ENCODE measurements at regions not wholly inside any gene's neighbourhood (a gene's known extent, or its start where the extent isn't known, plus 50 kb on each side); places are given as distances from the start of the nearest gene placed in this dataset.

GRCh38 chr2:167493862-167494261 is 605.6 kb downstream of the XIRP2 start:
- TF ChIP-seq, protein P1, sequence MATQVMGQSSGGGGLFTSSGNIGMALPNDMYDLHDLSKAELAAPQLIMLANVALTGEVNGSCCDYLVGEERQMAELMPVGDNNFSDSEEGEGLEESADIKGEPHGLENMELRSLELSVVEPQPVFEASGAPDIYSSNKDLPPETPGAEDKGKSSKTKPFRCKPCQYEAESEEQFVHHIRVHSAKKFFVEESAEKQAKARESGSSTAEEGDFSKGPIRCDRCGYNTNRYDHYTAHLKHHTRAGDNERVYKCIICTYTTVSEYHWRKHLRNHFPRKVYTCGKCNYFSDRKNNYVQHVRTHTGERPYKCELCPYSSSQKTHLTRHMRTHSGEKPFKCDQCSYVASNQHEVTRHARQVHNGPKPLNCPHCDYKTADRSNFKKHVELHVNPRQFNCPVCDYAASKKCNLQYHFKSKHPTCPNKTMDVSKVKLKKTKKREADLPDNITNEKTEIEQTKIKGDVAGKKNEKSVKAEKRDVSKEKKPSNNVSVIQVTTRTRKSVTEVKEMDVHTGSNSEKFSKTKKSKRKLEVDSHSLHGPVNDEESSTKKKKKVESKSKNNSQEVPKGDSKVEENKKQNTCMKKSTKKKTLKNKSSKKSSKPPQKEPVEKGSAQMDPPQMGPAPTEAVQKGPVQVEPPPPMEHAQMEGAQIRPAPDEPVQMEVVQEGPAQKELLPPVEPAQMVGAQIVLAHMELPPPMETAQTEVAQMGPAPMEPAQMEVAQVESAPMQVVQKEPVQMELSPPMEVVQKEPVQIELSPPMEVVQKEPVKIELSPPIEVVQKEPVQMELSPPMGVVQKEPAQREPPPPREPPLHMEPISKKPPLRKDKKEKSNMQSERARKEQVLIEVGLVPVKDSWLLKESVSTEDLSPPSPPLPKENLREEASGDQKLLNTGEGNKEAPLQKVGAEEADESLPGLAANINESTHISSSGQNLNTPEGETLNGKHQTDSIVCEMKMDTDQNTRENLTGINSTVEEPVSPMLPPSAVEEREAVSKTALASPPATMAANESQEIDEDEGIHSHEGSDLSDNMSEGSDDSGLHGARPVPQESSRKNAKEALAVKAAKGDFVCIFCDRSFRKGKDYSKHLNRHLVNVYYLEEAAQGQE (IDR thresholded peaks at IDR 0.05): no peak
- TF ChIP-seq CTCF (IDR thresholded peaks at IDR 0.05; ENCODE audit: low read depth, low read length, missing input control): no peak
- TF ChIP-seq, protein P2, sequence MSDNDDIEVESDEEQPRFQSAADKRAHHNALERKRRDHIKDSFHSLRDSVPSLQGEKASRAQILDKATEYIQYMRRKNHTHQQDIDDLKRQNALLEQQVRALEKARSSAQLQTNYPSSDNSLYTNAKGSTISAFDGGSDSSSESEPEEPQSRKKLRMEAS (IDR thresholded peaks at IDR 0.05): no peak
- TF ChIP-seq RAD21 (IDR thresholded peaks at IDR 0.05): no peak
- no peak for TF ChIP-seq JUND (IDR thresholded peaks at IDR 0.05)
- TF ChIP-seq EGR1 (IDR thresholded peaks at IDR 0.05; ENCODE audit: low read depth in 2 of 2): no peak
